HepG2 (cell line): ENCODE measurements at regions not wholly inside any gene's neighbourhood (a gene's known extent, or its start where the extent isn't known, plus 50 kb on each side); places are given as distances from the start of the nearest gene placed in this dataset.

Source experiments
- CTCF ChIP-seq: sonication (generic); formaldehyde crosslinking; IDR thresholded peaks from 2 replicates; pipeline ENCODE4 v1.5.0; 2020; ENCODE audit warnings: mild to moderate bottlenecking, missing genetic modification reagents, moderate library complexity
- POLR2G ChIP-seq: fragments of 200-400 bp; formaldehyde crosslinking; IDR thresholded peaks from 2 replicates; pipeline ENCODE4 v1.6.1; 2018; ENCODE audit warnings: mild to moderate bottlenecking, low read depth, low read length, moderate library complexity
- XRCC5 ChIP-seq: fragments of 200-400 bp; formaldehyde crosslinking; optimal IDR thresholded peaks from 2 replicates; pipeline ENCODE3; 2017; ENCODE audit warnings: mild to moderate bottlenecking, low read length
- ZNF224 ChIP-seq: sonication (generic); formaldehyde crosslinking; IDR thresholded peaks from 2 replicates; pipeline ENCODE4 v1.5.0; 2020; ENCODE audit warnings: mild to moderate bottlenecking, missing genetic modification reagents
- ZNF318 ChIP-seq: sonication (generic); formaldehyde crosslinking; IDR thresholded peaks from 2 replicates; pipeline ENCODE4 v1.4.0; 2020; ENCODE audit warnings: mild to moderate bottlenecking, missing genetic modification reagents

- TF ChIP-seq CTCF (no peak), POLR2G (no peak), XRCC5 (no peak), ZNF318 (CRISPR knock-in tag) (no peak), ZNF224 (no peak)
These were observed 206.7 kb upstream of the APCDD1 start for GRCh38 chr18:10247742-10248082.
